BE2C (cell line): ENCODE measurements at regions not wholly inside any gene's neighbourhood (a gene's known extent, or its start where the extent isn't known, plus 50 kb on each side); places are given as distances from the start of the nearest gene placed in this dataset.

Source experiments
- DNase-seq: peaks from one replicate; pipeline ENCODE4 v3.0.0-alpha.2; 2020
- H3K27me3 ChIP-seq: fragments of 250-450 bp; sonication (Bioruptor Pico); 2 replicates; pipeline ENCODE4 v1.5.1; 2020; ENCODE audit warnings: mild to moderate bottlenecking
- H3K36me3 ChIP-seq: fragments of 250-450 bp; sonication (Bioruptor Pico); 2 replicates; pipeline ENCODE4 v1.5.1; 2020; ENCODE audit warnings: mild to moderate bottlenecking
- H3K4me1 ChIP-seq: fragments of 250-450 bp; sonication (Bioruptor Pico); 2 replicates; pipeline ENCODE4 v1.5.1; 2020
- H3K4me3 ChIP-seq: 2 replicates; pipeline ENCODE4 v1.5.1; 2011; ENCODE audit warnings: low read depth, low read length
- H3K9me3 ChIP-seq: fragments of 250-450 bp; sonication (Bioruptor Pico); 2 replicates; pipeline ENCODE4 v1.5.1; 2020
- CTCF ChIP-seq: IDR thresholded peaks from 2 replicates; pipeline ENCODE4 v1.5.1; 2012; ENCODE audit warnings: mild to moderate bottlenecking, low read depth, low read length

- no peaks in the 10 kb centered on the region for H3K9me3 ChIP-seq
- H3K27me3 ChIP-seq, result no peaks in the 10 kb centered on the region
- H3K36me3 ChIP-seq, result no peaks in the 10 kb centered on the region
- H3K4me3 ChIP-seq, result no peak overlapping the region
- peaks cover 3% of the 10 kb centered on the region; the same call in 1 of the 2 replicates for H3K4me1 ChIP-seq
- DNase-seq, result no peak
- TF ChIP-seq CTCF, result no peak
These were observed 252.7 kb downstream of the CASP12 start for GRCh38 chr11:104645261-104646222.

GRCh38 chr11:104637662-104638170 is 260.5 kb downstream of the CASP12 start:
- Histone ChIP-seq H3K4me1 (peaks cover 3% of the 10 kb centered on the region; the same call in 1 of the 2 replicates), H3K9me3 (no peaks in the 10 kb centered on the region), H3K36me3 (no peaks in the 10 kb centered on the region), H3K4me3 (no peak overlapping the region), H3K27me3 (no peaks in the 10 kb centered on the region)
- no peak for DNase-seq
- TF ChIP-seq CTCF, result no peak

- TF ChIP-seq CTCF, result no peak
- Histone ChIP-seq H3K27me3 (no peaks in the 10 kb centered on the region), H3K4me3 (no peak overlapping the region), H3K9me3 (no peaks in the 10 kb centered on the region), H3K36me3 (no peaks in the 10 kb centered on the region), H3K4me1 (no peaks in the 10 kb centered on the region)
- no peak for DNase-seq
These were observed 265.0 kb downstream of the CASP12 start for GRCh38 chr11:104633226-104633625.

GRCh38 chr11:104630352-104630751 is 267.9 kb downstream of the CASP12 start:
- no peaks in the 10 kb centered on the region for H3K4me1 ChIP-seq
- H3K9me3 ChIP-seq, result no peaks in the 10 kb centered on the region
- no peaks in the 10 kb centered on the region for H3K36me3 ChIP-seq
- H3K27me3 ChIP-seq, result no peaks in the 10 kb centered on the region
- H3K4me3 ChIP-seq, result no peak overlapping the region
- no peak for DNase-seq
- TF ChIP-seq CTCF, result no peak

GRCh38 chr11:104625246-104625645 is 273.0 kb downstream of the CASP12 start:
- H3K4me3 ChIP-seq, result no peak overlapping the region
- no peak for DNase-seq
- H3K36me3 ChIP-seq, result no peaks in the 10 kb centered on the region
- TF ChIP-seq CTCF, result no peak
- H3K27me3 ChIP-seq, result no peaks in the 10 kb centered on the region
- no peaks in the 10 kb centered on the region for H3K4me1 ChIP-seq
- no peaks in the 10 kb centered on the region for H3K9me3 ChIP-seq

- no peaks in the 10 kb centered on the region for H3K36me3 ChIP-seq
- no peaks in the 10 kb centered on the region for H3K4me1 ChIP-seq
- no peaks in the 10 kb centered on the region for H3K27me3 ChIP-seq
- no peak overlapping the region for H3K4me3 ChIP-seq
- no peak for DNase-seq
- no peak for TF ChIP-seq CTCF
- H3K9me3 ChIP-seq, result no peaks in the 10 kb centered on the region
These were observed 274.2 kb downstream of the CASP12 start for GRCh38 chr11:104624021-104624420.
